ENCODE measurements at regions not wholly inside any gene's neighbourhood (a gene's known extent, or its start where the extent isn't known, plus 50 kb on each side); places are given as distances from the start of the nearest gene placed in this dataset.

DNA sequence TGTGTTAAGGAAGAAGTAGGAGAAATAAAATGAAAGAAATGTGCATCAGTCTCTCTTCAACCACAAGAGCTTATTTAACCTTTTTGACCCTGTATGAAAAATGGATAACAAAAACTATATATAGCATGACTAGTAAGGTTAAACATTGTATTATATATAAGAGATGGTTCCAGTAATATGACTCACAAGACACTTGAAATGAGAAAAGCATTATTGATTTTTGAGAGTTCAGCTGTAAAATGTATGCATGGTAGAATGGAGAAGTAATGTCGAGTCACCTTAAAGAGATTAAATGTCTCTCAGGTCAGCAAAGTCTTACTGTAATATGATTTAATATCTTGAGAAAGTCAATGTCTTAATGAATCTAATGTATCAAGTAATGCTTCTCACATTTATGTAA lies 860.9 kb downstream of the TAF11L14 start:
- Histone ChIP-seq H4K20me1 (replicated peaks; ENCODE audit: insufficient read depth) (no peaks in the 10 kb centered on the region), H3K4me3 (no peak overlapping the region), H3K9me2 (ENCODE audit: insufficient read depth) (no peaks in the 10 kb centered on the region), H3K79me2 (replicated peaks; ENCODE audit: insufficient read depth) (no peaks in the 10 kb centered on the region), H3F3A (replicated peaks; ENCODE audit: low read depth) (no peaks in the 10 kb centered on the region), H3K4me2 (no peak overlapping the region), H3K27me3 (ENCODE audit: insufficient read depth) (no peaks in the 10 kb centered on the region), H3K4me1 (ENCODE audit: insufficient read depth) (no peaks in the 10 kb centered on the region; the same call in 1 of the 2 replicates), H3K27ac (ENCODE audit: low read depth) (no peak overlapping the region), H2AFZ (no peak overlapping the region), H3K36me3 (ENCODE audit: insufficient read depth) (no peaks in the 10 kb centered on the region)
- ATAC-seq (no peak), DNase-seq (ENCODE audit: low spot score) (no peak)
- Mint-ChIP-seq H3K9me3 (peaks cover 11% of the 10 kb centered on the region; the same call in 2 of the 3 replicates), H3K4me3 (no peak overlapping the region), H3K27ac (no peak overlapping the region), H3K4me1 (no peaks in the 10 kb centered on the region), H3K27me3 (ENCODE audit: insufficient read depth, low read depth, poor library complexity) (no peaks in the 10 kb centered on the region), H3K36me3 (ENCODE audit: low read depth) (peaks cover 3% of the 10 kb centered on the region; the same call in 2 of the 3 replicates)
- no peak for TF ChIP-seq CREB1 (CRISPR knock-in tag; IDR thresholded peaks at IDR 0.05; ENCODE audit: low read depth)

DNA sequence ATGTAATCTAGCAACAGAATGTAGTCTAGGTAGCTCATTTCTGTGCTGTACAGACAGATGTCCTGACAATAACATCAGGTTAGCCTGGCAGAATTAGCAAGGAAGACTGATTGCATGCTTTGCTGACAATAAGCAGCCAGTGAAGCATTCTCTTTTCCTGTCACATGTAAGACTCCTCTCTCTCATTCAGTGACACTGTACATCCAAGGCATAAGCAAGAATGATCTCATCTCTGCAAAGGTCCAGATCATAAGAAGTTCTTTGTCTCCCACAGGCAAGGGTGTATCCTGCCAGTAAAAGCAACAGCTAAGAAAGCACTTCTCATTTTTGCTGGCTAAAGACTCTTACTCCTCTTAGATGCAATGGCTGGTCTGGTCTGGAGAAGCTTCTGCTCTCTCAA lies 861.8 kb downstream of the TAF11L14 start:
- TF ChIP-seq EZH2phosphoT487 (IDR thresholded peaks at IDR 0.05; ENCODE audit: unreplicated experiment) = no peak
- no peak for TF ChIP-seq POLR2AphosphoS5 (IDR thresholded peaks at IDR 0.05; ENCODE audit: low read depth)
- TF ChIP-seq, protein P1, sequence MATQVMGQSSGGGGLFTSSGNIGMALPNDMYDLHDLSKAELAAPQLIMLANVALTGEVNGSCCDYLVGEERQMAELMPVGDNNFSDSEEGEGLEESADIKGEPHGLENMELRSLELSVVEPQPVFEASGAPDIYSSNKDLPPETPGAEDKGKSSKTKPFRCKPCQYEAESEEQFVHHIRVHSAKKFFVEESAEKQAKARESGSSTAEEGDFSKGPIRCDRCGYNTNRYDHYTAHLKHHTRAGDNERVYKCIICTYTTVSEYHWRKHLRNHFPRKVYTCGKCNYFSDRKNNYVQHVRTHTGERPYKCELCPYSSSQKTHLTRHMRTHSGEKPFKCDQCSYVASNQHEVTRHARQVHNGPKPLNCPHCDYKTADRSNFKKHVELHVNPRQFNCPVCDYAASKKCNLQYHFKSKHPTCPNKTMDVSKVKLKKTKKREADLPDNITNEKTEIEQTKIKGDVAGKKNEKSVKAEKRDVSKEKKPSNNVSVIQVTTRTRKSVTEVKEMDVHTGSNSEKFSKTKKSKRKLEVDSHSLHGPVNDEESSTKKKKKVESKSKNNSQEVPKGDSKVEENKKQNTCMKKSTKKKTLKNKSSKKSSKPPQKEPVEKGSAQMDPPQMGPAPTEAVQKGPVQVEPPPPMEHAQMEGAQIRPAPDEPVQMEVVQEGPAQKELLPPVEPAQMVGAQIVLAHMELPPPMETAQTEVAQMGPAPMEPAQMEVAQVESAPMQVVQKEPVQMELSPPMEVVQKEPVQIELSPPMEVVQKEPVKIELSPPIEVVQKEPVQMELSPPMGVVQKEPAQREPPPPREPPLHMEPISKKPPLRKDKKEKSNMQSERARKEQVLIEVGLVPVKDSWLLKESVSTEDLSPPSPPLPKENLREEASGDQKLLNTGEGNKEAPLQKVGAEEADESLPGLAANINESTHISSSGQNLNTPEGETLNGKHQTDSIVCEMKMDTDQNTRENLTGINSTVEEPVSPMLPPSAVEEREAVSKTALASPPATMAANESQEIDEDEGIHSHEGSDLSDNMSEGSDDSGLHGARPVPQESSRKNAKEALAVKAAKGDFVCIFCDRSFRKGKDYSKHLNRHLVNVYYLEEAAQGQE (IDR thresholded peaks at IDR 0.05; ENCODE audit: unreplicated experiment) = no peak
- TF ChIP-seq ZNF331 (CRISPR knock-in tag; IDR thresholded peaks at IDR 0.05; ENCODE audit: low read depth) = no peak
- TF ChIP-seq, protein P2, sequence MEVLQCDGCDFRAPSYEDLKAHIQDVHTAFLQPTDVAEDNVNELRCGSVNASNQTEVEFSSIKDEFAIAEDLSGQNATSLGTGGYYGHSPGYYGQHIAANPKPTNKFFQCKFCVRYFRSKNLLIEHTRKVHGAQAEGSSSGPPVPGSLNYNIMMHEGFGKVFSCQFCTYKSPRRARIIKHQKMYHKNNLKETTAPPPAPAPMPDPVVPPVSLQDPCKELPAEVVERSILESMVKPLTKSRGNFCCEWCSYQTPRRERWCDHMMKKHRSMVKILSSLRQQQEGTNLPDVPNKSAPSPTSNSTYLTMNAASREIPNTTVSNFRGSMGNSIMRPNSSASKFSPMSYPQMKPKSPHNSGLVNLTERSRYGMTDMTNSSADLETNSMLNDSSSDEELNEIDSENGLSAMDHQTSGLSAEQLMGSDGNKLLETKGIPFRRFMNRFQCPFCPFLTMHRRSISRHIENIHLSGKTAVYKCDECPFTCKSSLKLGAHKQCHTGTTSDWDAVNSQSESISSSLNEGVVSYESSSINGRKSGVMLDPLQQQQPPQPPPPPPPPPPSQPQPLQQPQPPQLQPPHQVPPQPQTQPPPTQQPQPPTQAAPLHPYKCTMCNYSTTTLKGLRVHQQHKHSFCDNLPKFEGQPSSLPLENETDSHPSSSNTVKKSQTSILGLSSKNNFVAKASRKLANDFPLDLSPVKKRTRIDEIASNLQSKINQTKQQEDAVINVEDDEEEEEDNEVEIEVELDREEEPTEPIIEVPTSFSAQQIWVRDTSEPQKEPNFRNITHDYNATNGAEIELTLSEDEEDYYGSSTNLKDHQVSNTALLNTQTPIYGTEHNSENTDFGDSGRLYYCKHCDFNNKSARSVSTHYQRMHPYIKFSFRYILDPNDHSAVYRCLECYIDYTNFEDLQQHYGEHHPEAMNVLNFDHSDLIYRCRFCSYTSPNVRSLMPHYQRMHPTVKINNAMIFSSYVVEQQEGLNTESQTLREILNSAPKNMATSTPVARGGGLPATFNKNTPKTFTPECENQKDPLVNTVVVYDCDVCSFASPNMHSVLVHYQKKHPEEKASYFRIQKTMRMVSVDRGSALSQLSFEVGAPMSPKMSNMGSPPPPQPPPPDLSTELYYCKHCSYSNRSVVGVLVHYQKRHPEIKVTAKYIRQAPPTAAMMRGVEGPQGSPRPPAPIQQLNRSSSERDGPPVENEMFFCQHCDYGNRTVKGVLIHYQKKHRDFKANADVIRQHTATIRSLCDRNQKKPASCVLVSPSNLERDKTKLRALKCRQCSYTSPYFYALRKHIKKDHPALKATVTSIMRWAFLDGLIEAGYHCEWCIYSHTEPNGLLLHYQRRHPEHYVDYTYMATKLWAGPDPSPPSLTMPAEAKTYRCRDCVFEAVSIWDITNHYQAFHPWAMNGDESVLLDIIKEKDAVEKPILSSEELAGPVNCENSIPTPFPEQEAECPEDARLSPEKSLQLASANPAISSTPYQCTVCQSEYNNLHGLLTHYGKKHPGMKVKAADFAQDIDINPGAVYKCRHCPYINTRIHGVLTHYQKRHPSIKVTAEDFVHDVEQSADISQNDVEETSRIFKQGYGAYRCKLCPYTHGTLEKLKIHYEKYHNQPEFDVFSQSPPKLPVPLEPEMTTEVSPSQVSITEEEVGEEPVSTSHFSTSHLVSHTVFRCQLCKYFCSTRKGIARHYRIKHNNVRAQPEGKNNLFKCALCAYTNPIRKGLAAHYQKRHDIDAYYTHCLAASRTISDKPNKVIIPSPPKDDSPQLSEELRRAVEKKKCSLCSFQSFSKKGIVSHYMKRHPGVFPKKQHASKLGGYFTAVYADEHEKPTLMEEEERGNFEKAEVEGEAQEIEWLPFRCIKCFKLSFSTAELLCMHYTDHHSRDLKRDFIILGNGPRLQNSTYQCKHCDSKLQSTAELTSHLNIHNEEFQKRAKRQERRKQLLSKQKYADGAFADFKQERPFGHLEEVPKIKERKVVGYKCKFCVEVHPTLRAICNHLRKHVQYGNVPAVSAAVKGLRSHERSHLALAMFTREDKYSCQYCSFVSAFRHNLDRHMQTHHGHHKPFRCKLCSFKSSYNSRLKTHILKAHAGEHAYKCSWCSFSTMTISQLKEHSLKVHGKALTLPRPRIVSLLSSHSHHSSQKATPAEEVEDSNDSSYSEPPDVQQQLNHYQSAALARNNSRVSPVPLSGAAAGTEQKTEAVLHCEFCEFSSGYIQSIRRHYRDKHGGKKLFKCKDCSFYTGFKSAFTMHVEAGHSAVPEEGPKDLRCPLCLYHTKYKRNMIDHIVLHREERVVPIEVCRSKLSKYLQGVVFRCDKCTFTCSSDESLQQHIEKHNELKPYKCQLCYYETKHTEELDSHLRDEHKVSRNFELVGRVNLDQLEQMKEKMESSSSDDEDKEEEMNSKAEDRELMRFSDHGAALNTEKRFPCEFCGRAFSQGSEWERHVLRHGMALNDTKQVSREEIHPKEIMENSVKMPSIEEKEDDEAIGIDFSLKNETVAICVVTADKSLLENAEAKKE (CRISPR knock-in tag; IDR thresholded peaks at IDR 0.05) = no peak
- Histone ChIP-seq H3K4me2 (no peak overlapping the region), H4K20me1 (replicated peaks; ENCODE audit: insufficient read depth) (no peaks in the 10 kb centered on the region), H3K27me3 (ENCODE audit: insufficient read depth) (no peaks in the 10 kb centered on the region), H2AFZ (no peak overlapping the region), H3K79me2 (replicated peaks; ENCODE audit: insufficient read depth) (no peaks in the 10 kb centered on the region), H3K9me2 (ENCODE audit: insufficient read depth) (no peaks in the 10 kb centered on the region), H3K4me1 (ENCODE audit: insufficient read depth) (no peaks in the 10 kb centered on the region; the same call in 1 of the 2 replicates), H3K36me3 (ENCODE audit: insufficient read depth) (no peaks in the 10 kb centered on the region), H3K4me3 (no peak overlapping the region), H3F3A (replicated peaks; ENCODE audit: low read depth) (no peaks in the 10 kb centered on the region), H3K27ac (ENCODE audit: low read depth) (no peak overlapping the region)
- H3K27me3 Mint-ChIP-seq (ENCODE audit: insufficient read depth, low read depth, poor library complexity) = no peaks in the 10 kb centered on the region
- no peak for DNase-seq (ENCODE audit: low spot score)
- no peaks in the 10 kb centered on the region for H3K4me1 Mint-ChIP-seq
- peaks cover 11% of the 10 kb centered on the region; the same call in 2 of the 3 replicates for H3K9me3 Mint-ChIP-seq
- H3K4me3 Mint-ChIP-seq = no peak overlapping the region
- H3K36me3 Mint-ChIP-seq (ENCODE audit: low read depth) = peaks cover 3% of the 10 kb centered on the region; the same call in 2 of the 3 replicates
- ATAC-seq = no peak
- H3K27ac Mint-ChIP-seq = no peak overlapping the region
